Stimulated activated CD8-positive, alpha-beta memory T cell treated with anti-CD3 and anti-CD28 coated beads, Interleukin-12 subunit alpha, Interleukin-12 subunit beta, amount 100 ng/mL, for 1 hour (primary cell): ENCODE measurements at regions not wholly inside any gene's neighbourhood (a gene's known extent, or its start where the extent isn't known, plus 50 kb on each side); places are given as distances from the start of the nearest gene placed in this dataset.
"Not testable (repeated sequence)": the region's sequence is repeated elsewhere in the genome, so short reads cannot be mapped to it uniquely, and the experiment has no call there.

Source experiments
- DNase-seq: peaks from one replicate; pipeline ENCODE4 v3.0.0-alpha.2; 2020; ENCODE audit warnings: low read depth

GRCh38 chr2:6139142-6139541 lies 447.0 kb downstream of the SOX11 start:
- no peak for DNase-seq

- no peak for DNase-seq
Observed at GRCh38 chr2:6139916-6140315, 447.7 kb downstream of the SOX11 start.

GRCh38 chr2:6140509-6140908 lies 448.3 kb downstream of the SOX11 start:
- no peak for DNase-seq

- no peak for DNase-seq
Observed at GRCh38 chr2:6143812-6144211, 451.6 kb downstream of the SOX11 start.

- not testable (repeated sequence) for DNase-seq
Observed at GRCh38 chr2:6147215-6147614, 455.0 kb downstream of the SOX11 start.

- DNase-seq, result no peak
Observed at GRCh38 chr2:6148882-6149281, 456.7 kb downstream of the SOX11 start.

- DNase-seq, result no peak
Observed at GRCh38 chr2:6159606-6160005, 467.4 kb downstream of the SOX11 start.

GRCh38 chr2:6163932-6164331 lies 471.7 kb downstream of the SOX11 start:
- no peak for DNase-seq

GRCh38 chr2:6164986-6165747 lies 473.0 kb downstream of the SOX11 start:
- no peak for DNase-seq

- no peak for DNase-seq
Observed at GRCh38 chr2:6167592-6168138, 475.5 kb downstream of the SOX11 start.

GRCh38 chr2:6168485-6168884 lies 476.3 kb downstream of the SOX11 start:
- no peak for DNase-seq

GRCh38 chr2:6171294-6171693 lies 479.1 kb downstream of the SOX11 start:
- no peak for DNase-seq

GRCh38 chr2:6177811-6178210 lies 485.6 kb downstream of the SOX11 start:
- no peak for DNase-seq

- DNase-seq, result no peak
Observed at GRCh38 chr2:6181525-6181924, 489.3 kb downstream of the SOX11 start.

GRCh38 chr2:6181926-6182325 lies 489.7 kb downstream of the SOX11 start:
- no peak for DNase-seq

GRCh38 chr2:6183226-6183625 lies 491.0 kb downstream of the SOX11 start:
- DNase-seq, result no peak

GRCh38 chr2:6184532-6185292 lies 492.5 kb downstream of the SOX11 start:
- DNase-seq, result no peak

- no peak for DNase-seq
Observed at GRCh38 chr2:6186332-6187151, 494.4 kb downstream of the SOX11 start.

- DNase-seq, result no peak
Observed at GRCh38 chr2:6196449-6196848, 504.3 kb downstream of the SOX11 start.

GRCh38 chr2:6198370-6198919 lies 506.3 kb downstream of the SOX11 start:
- DNase-seq, result not testable (repeated sequence)

- no peak for DNase-seq
Observed at GRCh38 chr2:6202756-6203155, 510.6 kb downstream of the SOX11 start.
